ENCODE measurements at regions not wholly inside any gene's neighbourhood (a gene's known extent, or its start where the extent isn't known, plus 50 kb on each side); places are given as distances from the start of the nearest gene placed in this dataset.

GRCh38 chr9:11142965-11143738, 530.4 kb upstream of the PTPRD start:
- H3K27me3 ChIP-seq (ENCODE audit: control insufficient read depth, insufficient read depth, low read length), result no peaks in the 10 kb centered on the region
- no peak for TF ChIP-seq CTCF (IDR thresholded peaks at IDR 0.05; ENCODE audit: insufficient read depth, low read length, poor library complexity, severe bottlenecking)
- no peak overlapping the region for H3K4me3 ChIP-seq (ENCODE audit: low read depth, low read length)
- H3K36me3 ChIP-seq (ENCODE audit: control insufficient read depth, insufficient read depth, low read length), result no peaks in the 10 kb centered on the region
- DNase-seq (ENCODE audit: low read depth), result no peak

- Histone ChIP-seq H3K36me3 (ENCODE audit: control insufficient read depth, insufficient read depth, low read length) (no peaks in the 10 kb centered on the region), H3K27me3 (ENCODE audit: control insufficient read depth, insufficient read depth, low read length) (no peaks in the 10 kb centered on the region), H3K4me3 (ENCODE audit: low read depth, low read length) (no peak overlapping the region)
- no peak for TF ChIP-seq CTCF (IDR thresholded peaks at IDR 0.05; ENCODE audit: insufficient read depth, low read length, poor library complexity, severe bottlenecking)
- no peak for DNase-seq (ENCODE audit: low read depth)
Observed at GRCh38 chr9:11144746-11145145, 531.9 kb upstream of the PTPRD start.

- H3K4me3 ChIP-seq (ENCODE audit: low read depth, low read length), result no peak overlapping the region
- H3K27me3 ChIP-seq (ENCODE audit: control insufficient read depth, insufficient read depth, low read length), result no peaks in the 10 kb centered on the region
- no peaks in the 10 kb centered on the region for H3K36me3 ChIP-seq (ENCODE audit: control insufficient read depth, insufficient read depth, low read length)
- DNase-seq (ENCODE audit: low read depth), result no peak
- no peak for TF ChIP-seq CTCF (IDR thresholded peaks at IDR 0.05; ENCODE audit: insufficient read depth, low read length, poor library complexity, severe bottlenecking)
Observed at GRCh38 chr9:11148189-11148588, 535.4 kb upstream of the PTPRD start.

GRCh38 chr9:11149065-11149464, 536.3 kb upstream of the PTPRD start:
- peak; percentile 14 for TF ChIP-seq CTCF (IDR thresholded peaks at IDR 0.05; ENCODE audit: insufficient read depth, low read length, poor library complexity, severe bottlenecking)
- no peak overlapping the region for H3K4me3 ChIP-seq (ENCODE audit: low read depth, low read length)
- H3K36me3 ChIP-seq (ENCODE audit: control insufficient read depth, insufficient read depth, low read length), result no peaks in the 10 kb centered on the region
- H3K27me3 ChIP-seq (ENCODE audit: control insufficient read depth, insufficient read depth, low read length), result no peaks in the 10 kb centered on the region
- no peak for DNase-seq (ENCODE audit: low read depth)

- DNase-seq (ENCODE audit: low read depth), result no peak
- H3K36me3 ChIP-seq (ENCODE audit: control insufficient read depth, insufficient read depth, low read length), result no peaks in the 10 kb centered on the region
- no peak for TF ChIP-seq CTCF (IDR thresholded peaks at IDR 0.05; ENCODE audit: insufficient read depth, low read length, poor library complexity, severe bottlenecking)
- H3K27me3 ChIP-seq (ENCODE audit: control insufficient read depth, insufficient read depth, low read length), result no peaks in the 10 kb centered on the region
- H3K4me3 ChIP-seq (ENCODE audit: low read depth, low read length), result no peak overlapping the region
Observed at GRCh38 chr9:11158063-11158462, 545.3 kb upstream of the PTPRD start.

GRCh38 chr9:11158676-11159075, 545.9 kb upstream of the PTPRD start:
- no peak for TF ChIP-seq CTCF (IDR thresholded peaks at IDR 0.05; ENCODE audit: insufficient read depth, low read length, poor library complexity, severe bottlenecking)
- Histone ChIP-seq H3K36me3 (ENCODE audit: control insufficient read depth, insufficient read depth, low read length) (no peaks in the 10 kb centered on the region), H3K27me3 (ENCODE audit: control insufficient read depth, insufficient read depth, low read length) (no peaks in the 10 kb centered on the region), H3K4me3 (ENCODE audit: low read depth, low read length) (no peak overlapping the region)
- DNase-seq (ENCODE audit: low read depth), result no peak
